ENCODE measurements at regions not wholly inside any gene's neighbourhood (a gene's known extent, or its start where the extent isn't known, plus 50 kb on each side); places are given as distances from the start of the nearest gene placed in this dataset.
A peak's percentile ranks its signal among the peaks of the same experiment; 100 is the strongest.
"Not testable (repeated sequence)": the region's sequence is repeated elsewhere in the genome, so short reads cannot be mapped to it uniquely, and the experiment has no call there.

DNA sequence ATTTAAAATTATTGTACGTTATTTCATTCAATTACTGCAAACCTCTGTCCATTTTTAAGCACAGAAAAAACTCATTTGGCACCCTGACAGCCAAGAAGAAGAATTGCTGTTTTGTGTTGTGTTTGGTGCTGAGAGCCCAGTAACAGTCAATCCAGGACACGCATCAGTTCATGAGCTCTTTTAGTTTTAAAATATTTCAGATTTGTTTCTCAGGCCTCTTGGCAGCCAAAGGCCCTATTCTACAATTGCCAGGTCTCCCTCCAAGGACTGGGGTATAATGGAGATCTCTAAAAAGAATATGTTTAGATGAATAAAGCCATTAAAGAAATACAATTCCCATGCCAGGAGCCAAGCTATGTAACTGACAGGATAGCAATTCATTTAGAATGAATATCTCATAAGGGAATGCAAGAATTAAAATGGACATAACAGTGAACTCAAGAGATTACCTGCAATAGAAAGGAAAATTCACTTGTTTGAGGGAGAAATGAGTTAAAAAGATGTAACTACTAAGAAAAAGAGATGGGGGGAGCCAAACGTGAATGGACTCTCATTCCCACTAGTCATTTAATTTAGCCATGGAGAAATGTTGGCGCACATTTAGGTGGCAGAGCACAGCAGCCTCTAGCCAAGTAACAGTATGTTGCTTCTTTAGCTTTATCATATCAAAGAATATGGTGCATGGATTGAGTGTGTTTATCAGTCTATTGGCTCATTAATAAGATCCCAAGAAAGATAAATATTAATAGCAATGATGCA lies 140.6 kb upstream of the PELI2 start:
- DNase-seq (ENCODE audit: low read depth): no peak

DNA sequence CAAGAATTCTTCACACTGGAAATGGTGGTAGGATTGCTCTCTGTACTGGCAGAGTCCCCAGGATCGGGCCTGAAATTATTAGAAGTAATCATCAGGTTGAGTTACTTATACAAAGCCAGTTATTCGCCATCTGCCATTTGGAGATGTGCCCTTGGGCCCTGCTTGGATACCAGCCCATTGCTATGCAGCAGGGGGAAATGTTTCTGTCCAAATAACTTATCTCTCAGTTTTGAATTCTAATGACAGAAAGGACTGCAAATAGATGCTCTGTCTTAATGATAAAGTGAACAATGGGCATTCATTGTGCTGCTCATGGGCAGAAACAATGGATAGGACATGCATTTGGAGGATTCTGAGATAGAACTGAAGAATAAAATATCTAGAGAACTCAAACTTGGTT lies 139.1 kb upstream of the PELI2 start:
- DNase-seq (ENCODE audit: low read depth): no peak

DNA sequence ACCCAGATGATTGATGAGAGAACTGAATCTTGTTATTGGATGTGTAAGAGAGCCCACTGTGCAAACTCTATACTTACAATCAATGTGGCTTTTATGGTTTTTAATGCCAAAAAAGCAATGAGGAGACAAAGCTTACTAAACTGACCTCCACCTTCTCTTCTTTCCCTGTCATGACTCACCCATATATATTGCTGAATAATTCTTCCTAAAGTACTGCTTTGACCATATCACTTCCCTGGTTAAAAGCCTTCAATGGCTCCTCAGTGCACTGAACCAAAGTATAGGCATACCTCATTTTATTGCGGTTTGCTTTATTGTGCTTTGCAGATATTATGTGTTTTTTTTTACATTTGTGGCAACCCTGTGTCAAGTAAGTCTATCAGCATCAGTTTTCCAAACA lies 138.4 kb upstream of the PELI2 start:
- no peak for DNase-seq (ENCODE audit: low read depth)

DNA sequence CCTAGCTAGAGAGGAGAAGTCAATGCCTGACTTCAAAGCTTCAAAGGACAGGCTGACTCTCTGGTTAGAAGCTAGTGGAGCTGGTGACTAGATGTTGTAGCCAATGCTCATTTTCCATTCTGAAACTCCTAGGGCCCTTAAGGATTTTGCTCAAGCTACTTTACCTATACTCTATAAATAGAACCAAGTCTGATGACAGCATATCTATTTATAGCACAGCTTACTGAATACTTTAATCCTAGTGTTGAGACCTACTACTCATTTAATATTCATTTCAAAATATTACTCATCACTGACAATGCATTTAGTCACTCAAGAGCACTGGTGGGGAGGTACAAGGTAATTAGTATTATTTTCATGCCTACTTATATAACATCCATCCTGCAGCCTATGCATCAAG lies 137.2 kb upstream of the PELI2 start:
- DNase-seq (ENCODE audit: low read depth): no peak

DNA sequence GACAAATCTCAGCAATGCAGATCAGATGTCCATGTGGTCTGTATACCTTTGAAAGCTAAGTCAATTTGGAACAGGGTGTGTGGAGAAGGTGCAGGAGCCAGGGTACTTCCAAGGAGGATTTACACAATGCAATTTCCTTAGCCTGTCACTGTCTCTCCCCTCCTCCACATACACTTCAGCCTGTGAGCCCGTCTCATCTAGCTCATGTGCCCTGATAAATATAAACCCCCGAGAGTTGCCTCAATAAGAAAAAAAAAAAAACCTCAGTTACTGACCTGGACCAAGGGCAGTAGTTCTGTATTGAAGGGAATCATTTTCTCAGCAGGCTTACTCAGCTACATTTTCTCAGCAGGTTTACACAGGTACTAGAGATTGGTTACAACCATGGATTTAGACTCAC lies 132.1 kb upstream of the PELI2 start:
- DNase-seq (ENCODE audit: low read depth): no peak

DNA sequence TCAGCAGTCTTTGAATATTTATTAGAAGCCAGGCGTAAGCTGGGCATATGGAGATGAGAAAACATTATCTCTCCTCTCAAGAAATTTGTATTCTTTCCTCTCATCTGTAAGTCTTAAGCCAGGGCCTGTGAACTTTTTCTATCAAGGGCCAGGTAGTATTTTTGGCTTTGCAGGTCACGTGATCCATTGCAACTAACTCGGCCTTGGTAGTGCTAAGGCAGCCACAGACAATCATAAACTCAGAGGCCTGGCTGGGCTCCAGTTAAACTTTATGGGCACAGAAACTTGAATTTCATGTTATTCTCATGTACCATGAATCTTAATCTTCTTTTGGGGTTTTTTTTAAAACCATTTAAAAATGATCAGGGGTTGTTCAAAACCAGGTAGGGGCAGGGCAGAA lies 117.4 kb upstream of the PELI2 start:
- no peak for DNase-seq (ENCODE audit: low read depth)

DNA sequence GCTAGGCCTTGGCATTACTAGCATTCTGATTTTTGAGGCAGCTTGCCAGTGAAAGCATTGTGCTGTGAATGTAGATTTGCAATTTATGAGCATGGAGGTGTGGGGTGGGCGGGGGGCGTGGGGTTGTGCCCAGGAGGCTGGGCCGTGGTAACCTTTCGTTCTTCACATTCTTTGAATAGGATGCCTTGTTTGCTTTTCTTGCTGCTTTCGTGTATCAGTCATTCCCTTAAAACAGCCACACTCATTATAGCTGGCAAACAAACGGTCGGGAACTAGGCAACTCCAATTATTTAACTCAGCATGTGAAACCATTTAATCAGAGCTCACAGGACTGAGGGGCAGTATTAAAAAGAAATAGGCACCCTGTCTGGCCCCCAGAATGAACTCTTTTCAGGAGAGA lies 115.9 kb upstream of the PELI2 start:
- DNase-seq (ENCODE audit: low read depth): no peak

DNA sequence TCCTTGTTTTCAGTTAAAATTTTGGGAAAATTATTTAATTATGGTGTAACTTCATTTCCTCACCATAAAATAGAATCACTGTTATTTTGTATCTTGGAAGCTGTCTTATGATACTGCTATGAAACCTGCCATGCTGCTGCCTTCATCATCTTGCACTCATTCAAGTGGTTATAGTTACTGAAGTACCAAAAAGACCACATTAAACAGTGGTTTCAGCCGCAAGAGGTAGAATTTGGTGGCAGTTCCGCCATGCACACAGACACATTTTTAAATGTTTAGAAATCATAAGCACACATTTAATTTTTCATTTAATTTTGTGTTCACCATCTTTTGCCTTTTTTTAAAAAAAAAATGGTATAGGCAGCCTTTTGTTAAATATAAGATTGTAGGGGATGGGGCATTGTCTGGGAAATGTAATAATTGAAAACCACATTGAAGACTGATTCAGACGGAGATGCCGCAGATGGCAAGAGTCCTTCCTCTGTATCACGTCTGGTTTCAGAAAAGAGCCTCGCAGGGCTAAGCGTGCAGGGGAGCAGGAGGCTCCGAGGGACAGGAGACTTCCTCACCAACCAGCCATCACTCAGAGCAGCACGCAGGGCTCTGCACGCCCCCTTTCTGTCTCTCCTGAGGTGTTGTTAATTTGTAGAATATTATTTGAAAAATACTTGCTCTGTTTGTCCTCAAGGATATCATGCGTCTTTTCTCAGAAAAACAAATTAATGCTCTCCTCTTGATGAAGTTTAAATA lies 115.2 kb upstream of the PELI2 start:
- no peak for DNase-seq (ENCODE audit: low read depth)

DNA sequence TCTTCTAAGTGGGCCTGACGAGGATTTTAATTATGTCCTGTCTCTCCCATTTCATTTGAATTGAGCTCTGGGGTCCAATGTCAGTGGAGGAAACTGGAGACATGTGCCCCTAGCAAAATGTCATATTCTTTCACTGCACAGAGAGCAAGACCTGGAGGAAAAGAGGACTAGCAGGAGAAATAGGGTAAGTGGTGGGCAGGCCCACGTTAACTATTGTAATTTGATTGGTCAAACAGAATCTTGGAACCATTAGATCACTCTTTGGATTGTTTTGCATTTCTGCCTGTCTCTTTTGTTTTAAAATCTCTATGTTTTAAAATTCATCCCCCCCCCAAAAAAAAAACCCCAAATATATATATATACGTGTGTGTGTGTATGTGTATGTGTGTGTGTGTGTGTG lies 113.9 kb upstream of the PELI2 start:
- no peak for DNase-seq (ENCODE audit: low read depth)

DNA sequence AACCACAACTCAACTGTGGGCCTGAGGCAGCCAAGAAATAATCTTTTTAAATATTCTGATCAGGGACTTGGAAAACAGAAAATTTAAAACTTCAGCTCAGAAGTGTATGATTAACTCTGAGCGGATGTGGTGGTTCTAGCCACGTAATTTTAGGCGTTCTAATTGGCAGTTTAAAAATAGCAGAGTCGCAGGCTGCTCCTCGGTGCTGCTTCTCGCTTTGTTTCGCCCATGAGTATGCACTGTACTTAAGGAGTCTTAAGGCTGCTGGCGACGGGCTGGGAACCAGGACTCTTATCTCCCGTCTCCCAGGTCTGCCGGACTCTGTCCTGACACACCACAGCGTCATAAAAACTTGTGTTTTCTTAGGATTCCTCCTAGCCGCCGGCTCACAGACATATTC lies 113.4 kb upstream of the PELI2 start:
- DNase-seq (ENCODE audit: low read depth): peak; percentile 71

DNA sequence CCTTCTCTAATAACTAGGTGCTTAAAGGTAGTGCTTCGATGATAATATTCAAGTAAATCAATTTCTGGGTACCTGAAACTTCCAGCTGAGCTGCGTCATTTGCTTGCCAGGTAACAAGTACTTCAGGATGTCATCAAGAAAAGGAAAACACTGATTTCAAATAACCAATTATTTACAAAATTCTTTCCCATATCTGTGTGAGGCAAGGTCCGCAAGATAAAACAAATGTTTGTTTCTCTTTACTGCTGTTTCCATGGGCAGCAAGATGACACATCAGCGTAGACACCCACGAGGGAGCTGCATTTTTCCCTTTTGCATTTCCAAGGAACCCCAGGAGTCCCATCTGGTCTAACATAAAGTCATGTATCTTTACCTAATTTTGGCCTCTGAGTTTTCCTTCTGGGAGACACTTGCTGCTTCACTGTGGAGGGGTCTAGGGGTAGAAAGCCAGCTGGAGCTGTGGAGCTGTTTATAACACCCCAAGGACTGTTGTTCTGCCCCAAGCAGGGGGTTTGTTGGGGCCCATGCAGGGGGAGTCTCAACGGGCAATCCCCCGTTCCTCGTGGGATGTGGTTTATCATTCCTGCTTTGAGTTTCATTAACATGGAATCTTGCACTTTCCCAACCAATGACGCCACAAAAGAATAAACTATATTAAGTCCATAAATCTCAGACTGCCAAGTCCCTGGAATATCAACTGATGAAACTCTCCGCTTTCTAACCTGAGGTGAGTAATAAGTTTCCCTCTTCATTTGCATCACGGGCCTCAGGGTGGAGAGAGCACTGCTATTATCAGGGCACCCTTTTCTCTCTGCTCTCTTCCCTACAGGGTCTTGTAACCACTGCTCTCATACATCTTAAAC lies 112.8 kb upstream of the PELI2 start:
- peak; percentile 78 for DNase-seq (ENCODE audit: low read depth)

DNA sequence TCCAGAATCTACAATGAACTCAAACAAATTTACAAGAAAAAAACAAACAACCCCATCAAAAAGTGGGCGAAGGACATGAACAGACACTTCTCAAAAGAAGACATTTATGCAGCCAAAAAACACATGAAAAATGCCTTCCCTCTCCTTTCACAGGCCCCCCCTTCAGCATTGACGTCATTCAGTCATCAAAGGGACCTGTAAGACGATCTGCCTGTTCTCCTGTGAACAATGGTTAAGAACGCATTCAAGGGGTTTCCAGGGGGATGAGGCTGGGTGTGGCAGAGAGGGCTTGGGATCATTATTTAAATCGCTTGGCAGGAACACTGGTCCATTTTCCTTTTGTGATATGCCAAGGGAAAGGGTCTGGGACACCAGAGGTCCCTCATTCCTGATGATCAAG lies 110.7 kb upstream of the PELI2 start:
- DNase-seq (ENCODE audit: low read depth): peak; percentile 2

DNA sequence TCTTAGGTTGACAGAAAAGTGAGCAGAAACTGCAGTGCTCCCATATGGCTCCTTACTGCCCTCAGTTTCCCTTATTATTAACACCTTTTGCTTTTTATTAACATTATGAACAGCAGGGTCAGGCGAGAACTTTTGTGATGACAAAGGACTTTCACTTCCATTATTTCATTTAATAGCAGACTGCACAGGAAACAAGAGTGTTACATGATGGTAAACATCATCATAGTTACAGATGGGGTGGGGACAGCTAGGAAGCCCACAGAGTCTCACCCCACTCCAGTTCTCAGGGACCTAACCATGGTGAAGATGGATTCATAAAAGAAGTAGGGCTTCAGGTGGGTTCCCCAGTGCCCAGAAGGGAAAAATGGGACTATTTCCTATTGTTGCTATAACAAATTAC lies 110.1 kb upstream of the PELI2 start:
- no peak for DNase-seq (ENCODE audit: low read depth)

DNA sequence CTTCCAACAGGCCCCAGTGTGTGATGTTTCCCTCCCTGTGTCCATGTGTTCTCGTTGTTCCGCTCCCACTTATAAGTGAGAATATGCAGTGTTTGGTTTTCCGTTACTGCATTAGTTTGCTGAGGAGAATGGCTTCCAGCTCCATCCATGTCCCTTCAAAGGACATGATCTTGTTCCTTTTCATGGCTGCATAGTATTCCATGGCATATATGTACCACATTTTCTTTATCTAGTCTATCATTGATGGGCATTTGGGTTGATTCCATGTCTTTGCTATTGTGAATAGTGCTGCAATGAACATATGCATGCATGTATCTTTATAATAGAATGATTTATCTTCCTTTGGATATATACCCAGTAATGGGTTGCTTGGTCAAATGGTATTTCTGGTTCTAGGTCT lies 109.5 kb upstream of the PELI2 start:
- DNase-seq (ENCODE audit: low read depth): not testable (repeated sequence)

DNA sequence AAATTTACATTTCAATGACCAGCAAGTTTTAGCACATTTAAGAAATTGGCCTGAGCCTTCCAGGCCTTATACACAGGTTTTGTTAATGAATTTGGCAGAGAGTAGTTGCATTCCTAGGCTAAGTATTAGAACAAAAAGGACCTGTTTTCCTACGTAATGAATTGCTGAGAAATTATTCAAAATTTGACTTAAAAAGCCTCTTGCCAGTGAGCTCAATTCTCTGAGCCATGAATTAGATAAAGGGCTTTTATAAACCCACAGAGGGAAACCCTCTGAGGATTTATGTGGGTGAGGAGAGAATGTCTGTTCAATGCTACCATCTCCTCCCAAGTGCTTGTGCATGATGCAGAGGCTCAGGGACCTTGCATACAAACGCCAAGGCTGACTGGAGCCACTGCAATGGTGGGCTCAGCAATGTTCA lies 94.5 kb upstream of the PELI2 start:
- no peak for DNase-seq (ENCODE audit: low read depth)

DNA sequence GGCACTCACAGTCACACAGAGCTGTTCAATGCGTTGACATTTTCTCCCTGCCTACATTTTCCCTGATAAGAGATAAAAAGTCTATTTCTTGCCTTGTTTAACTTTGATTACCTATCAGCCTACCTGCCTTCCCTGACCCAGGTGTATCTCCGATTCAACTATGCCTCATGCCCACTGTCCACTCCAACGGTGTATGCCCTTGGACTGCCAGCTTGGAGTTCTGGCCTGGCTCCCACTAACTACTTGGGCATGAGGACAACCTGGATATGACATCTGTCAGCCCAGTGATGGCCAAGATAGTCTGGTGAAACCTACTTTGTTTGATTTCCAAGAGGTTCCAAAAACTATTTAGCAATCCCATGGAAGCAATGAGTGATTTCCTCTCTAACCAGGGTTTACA lies 93.0 kb upstream of the PELI2 start:
- DNase-seq (ENCODE audit: low read depth): no peak

DNA sequence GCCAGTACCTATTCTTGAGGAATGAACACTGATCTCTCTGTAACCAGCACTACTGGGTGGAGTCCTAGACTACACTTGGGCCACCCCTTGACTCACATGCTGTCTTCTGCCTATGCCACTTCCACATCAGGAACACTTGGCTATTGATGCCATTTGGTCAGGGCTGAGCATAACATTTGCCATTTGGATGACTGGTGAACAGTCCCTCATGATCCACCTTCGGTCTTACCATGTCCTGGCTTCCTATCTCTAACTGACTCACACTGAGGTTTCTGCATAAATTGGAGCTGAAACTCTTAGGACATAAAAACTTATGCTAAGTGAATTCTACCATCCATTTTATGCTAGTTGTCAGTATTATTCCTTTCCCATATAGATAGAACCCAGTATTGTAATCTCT lies 91.7 kb upstream of the PELI2 start:
- no peak for DNase-seq (ENCODE audit: low read depth)

DNA sequence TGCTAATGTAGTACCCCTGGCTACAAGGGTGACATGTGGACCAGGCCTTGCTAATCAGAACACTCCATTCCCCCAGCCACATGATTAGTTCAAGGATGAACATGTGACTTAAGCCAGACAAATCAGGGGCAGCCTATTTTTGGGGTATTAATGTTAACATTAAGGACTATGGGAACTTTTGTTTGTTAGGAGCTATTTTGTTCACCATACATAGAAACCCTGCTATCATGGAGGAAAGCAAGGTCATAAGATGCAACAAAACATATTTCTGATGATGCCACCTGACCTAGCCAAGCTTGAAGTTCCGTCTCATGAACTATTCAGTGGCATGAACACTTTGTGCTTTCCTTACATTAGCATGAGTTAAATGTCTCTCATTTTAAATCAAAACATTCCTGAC lies 90.8 kb upstream of the PELI2 start:
- no peak for DNase-seq (ENCODE audit: low read depth)

DNA sequence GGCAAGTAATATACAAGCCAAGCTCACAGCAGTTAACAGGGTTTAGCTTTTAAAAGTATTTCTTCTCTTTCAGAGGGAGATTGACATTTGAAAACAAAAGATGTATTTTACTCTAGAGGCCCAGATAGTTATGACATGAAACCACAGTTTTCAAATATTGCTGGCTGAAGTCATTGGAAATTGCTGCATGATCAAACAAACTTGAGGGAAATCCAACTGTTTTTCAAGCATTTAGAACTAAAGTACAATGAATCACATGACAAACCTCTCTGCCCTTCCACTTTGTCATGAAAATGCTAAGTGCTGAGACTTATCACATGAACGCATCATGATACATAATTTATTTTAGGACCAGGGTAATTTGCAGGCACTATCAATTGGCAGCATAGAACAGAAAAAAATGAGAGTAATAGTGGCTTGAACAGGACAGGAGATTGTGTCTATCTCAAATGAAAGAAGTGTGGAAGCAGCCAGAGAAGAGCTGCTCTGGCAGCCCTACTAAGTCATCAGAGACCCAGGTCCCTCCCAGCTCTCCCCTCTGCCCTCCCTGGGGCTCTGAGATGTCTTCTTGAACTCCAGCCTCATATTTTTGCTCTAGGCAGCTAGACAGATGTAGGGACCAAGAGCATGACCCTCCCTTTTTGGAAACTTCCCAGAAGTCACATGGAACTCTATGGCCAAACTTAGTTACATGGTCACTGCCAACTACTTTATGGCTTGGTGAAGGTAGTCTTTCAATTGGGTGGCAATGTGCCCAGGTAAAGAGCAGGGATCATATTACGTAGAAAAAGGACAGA lies 90.1 kb upstream of the PELI2 start:
- no peak for DNase-seq (ENCODE audit: low read depth)

DNA sequence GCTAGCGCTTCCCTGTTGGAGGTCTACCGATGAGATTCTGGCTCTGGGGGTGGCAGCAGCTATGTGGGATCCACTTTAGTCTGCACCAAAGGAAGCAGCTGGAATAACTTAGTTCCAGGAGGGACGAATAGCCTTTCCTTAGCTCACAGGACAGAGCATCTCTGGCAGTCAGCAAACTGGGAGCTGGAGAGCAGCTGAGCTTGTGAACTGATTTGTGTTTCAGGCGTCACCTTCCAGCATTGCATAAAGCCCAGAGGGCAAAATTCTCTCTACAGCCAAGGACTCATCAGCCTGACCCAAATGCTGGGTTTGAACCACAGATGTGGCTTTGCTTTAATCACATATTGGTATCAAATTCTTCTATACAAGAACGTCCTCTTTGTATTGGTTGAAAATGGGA lies 81.9 kb upstream of the PELI2 start:
- no peak for DNase-seq (ENCODE audit: low read depth)

DNA sequence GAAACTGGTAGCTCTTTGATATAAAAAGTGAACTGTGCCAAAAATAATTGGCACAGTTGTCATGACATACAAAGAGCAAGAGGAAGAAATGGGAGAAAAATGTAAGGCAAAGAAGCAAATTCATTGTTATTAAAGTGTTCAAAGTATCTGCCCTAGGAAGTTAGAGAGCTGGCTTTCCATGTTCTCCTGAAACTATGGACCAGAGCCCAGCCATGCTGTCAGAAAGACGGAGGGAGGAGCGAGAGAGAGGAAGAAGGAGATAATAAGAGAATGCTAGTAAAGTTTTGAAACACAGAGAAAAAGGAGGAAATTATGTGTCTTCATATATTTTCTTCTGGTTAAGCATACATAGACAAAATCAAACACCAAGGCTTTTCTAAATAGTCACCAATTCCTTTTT lies 78.1 kb upstream of the PELI2 start:
- no peak for DNase-seq (ENCODE audit: low read depth)

DNA sequence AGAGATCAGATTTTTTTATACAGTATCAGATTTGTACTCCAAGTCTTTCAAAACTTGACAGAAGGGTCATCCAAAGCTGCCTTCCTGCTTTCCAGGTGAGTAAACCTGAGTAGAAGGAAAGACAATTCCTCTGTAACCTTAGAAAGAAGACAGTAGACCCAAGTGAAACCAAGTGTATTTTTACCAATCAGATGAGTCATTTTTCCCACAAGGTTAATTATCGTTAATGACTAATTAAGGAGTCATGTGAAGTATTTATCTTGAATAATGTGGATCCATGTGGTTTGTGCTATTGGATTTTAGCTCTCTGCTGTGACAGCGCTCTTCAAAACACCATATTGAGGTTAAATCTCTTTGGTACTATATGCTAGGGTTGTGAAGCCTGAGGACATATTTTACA lies 74.0 kb upstream of the PELI2 start:
- DNase-seq (ENCODE audit: low read depth): peak; percentile 19

Data from M059J (cell line).